SK-N-MC (cell line): ENCODE measurements at regions not wholly inside any gene's neighbourhood (a gene's known extent, or its start where the extent isn't known, plus 50 kb on each side); places are given as distances from the start of the nearest gene placed in this dataset.

Source experiments
- EZH2 ChIP-seq: fragments of 200-600 bp; sonication (generic); IDR thresholded peaks from one replicate; pipeline ENCODE4 v1.6.1; 2017; ENCODE audit warnings: antibody characterized with exemption
- FOXP2 ChIP-seq: optimal IDR thresholded peaks from 2 replicates; pipeline ENCODE3; 2011; ENCODE audit warnings: mild to moderate bottlenecking, moderate library complexity; ENCODE audit not compliant: insufficient read depth; ENCODE audit errors: extremely low read length, control extremely low read depth
- POLR2AphosphoS5 ChIP-seq: IDR thresholded peaks from 2 replicates; pipeline ENCODE4 v1.6.1; 2012; ENCODE audit warnings: mild to moderate bottlenecking, low read depth, low read length, borderline replicate concordance

- TF ChIP-seq EZH2 (no peak), POLR2AphosphoS5 (no peak), FOXP2 (no peak)
Measured at GRCh38 chr13:29926098-29926476, 75.7 kb upstream of the UBL3 start.
